ENCODE measurements at regions not wholly inside any gene's neighbourhood (a gene's known extent, or its start where the extent isn't known, plus 50 kb on each side); places are given as distances from the start of the nearest gene placed in this dataset.

DNA sequence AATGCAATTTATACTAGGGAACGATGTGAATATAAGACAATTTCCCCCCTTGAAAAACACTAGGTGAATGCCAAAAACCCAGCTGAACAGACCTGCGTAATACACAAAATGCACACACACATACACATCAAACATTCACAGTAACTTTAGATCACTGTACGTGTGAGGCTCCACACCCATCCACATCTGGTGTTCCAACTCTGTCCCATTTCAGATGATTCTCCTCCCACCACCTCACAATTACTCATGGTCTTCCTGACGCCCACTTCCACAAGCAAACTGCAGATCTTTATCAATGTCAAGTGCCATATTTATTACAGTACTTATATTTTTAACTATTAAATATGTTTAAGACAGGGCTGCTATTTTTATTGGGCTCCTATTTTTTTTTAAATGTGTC is 57.8 kb upstream of the TENM4 start:
- no peak for DNase-seq

GRCh38 chr11:79493555-79494171 is 52.8 kb upstream of the TENM4 start:
- DNase-seq, result peak; percentile 20

DNA sequence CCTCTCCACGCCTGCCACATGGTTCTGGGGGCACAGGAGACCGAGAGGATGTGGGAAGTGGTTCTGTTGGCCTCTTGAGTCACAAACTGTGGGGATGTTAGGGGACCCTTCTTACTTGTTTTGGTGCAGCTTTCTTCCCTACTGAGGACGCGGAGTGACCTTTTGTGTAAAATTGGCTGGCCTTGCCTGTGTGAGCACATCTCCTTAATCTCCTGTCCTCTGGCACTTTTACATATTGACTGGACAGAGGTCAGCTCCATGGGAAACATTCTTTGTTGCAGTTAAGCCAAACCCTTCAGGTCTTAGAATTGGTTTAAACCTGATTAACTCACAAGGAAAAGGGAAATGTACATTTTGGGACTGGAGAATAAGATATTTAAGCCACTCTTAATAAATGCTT is 51.2 kb upstream of the TENM4 start:
- no peak for DNase-seq
